HG02943 (cell line): ENCODE measurements at regions not wholly inside any gene's neighbourhood (a gene's known extent, or its start where the extent isn't known, plus 50 kb on each side); places are given as distances from the start of the nearest gene placed in this dataset.

Source experiments
- ATAC-seq: cut with Tn5 transposase; IDR thresholded peaks from one replicate; pipeline ENCODE4 v1.9.1; 2021; ENCODE audit warnings: mild to moderate bottlenecking, low read depth, moderate library complexity; ENCODE audit not compliant: unreplicated experiment

- no peak for ATAC-seq
These were observed 228.6 kb upstream of the BCOR start for GRCh38 chrX:40326186-40326965.

GRCh38 chrX:40325161-40325560 is 227.4 kb upstream of the BCOR start:
- ATAC-seq, result no peak

- no peak for ATAC-seq
These were observed 226.2 kb upstream of the BCOR start for GRCh38 chrX:40323977-40324376.

GRCh38 chrX:40320819-40321218 is 223.1 kb upstream of the BCOR start:
- no peak for ATAC-seq

- no peak for ATAC-seq
These were observed 221.0 kb upstream of the BCOR start for GRCh38 chrX:40318801-40319200.

- no peak for ATAC-seq
These were observed 220.3 kb upstream of the BCOR start for GRCh38 chrX:40318076-40318475.

- ATAC-seq, result no peak
These were observed 218.7 kb upstream of the BCOR start for GRCh38 chrX:40316502-40316901.

GRCh38 chrX:40314070-40314469 is 216.3 kb upstream of the BCOR start:
- ATAC-seq, result no peak

- ATAC-seq, result no peak
These were observed 215.5 kb upstream of the BCOR start for GRCh38 chrX:40313269-40313668.

GRCh38 chrX:40310447-40310846 is 212.7 kb upstream of the BCOR start:
- no peak for ATAC-seq

- no peak for ATAC-seq
These were observed 212.3 kb upstream of the BCOR start for GRCh38 chrX:40310016-40310415.

GRCh38 chrX:40307871-40308270 is 210.1 kb upstream of the BCOR start:
- ATAC-seq, result no peak

GRCh38 chrX:40304115-40304514 is 206.4 kb upstream of the BCOR start:
- no peak for ATAC-seq

- ATAC-seq, result no peak
These were observed 205.7 kb upstream of the BCOR start for GRCh38 chrX:40303256-40304077.

GRCh38 chrX:40300286-40300890 is 202.6 kb upstream of the BCOR start:
- no peak for ATAC-seq

- ATAC-seq, result no peak
These were observed 201.9 kb upstream of the BCOR start for GRCh38 chrX:40299641-40300046.

- no peak for ATAC-seq
These were observed 201.1 kb upstream of the BCOR start for GRCh38 chrX:40298572-40299479.

- ATAC-seq, result no peak
These were observed 200.3 kb upstream of the BCOR start for GRCh38 chrX:40298069-40298468.

GRCh38 chrX:40291553-40291952 is 193.8 kb upstream of the BCOR start:
- no peak for ATAC-seq

- ATAC-seq, result no peak
These were observed 192.8 kb upstream of the BCOR start for GRCh38 chrX:40290517-40290916.
